ENCODE measurements at regions not wholly inside any gene's neighbourhood (a gene's known extent, or its start where the extent isn't known, plus 50 kb on each side); places are given as distances from the start of the nearest gene placed in this dataset.

DNA sequence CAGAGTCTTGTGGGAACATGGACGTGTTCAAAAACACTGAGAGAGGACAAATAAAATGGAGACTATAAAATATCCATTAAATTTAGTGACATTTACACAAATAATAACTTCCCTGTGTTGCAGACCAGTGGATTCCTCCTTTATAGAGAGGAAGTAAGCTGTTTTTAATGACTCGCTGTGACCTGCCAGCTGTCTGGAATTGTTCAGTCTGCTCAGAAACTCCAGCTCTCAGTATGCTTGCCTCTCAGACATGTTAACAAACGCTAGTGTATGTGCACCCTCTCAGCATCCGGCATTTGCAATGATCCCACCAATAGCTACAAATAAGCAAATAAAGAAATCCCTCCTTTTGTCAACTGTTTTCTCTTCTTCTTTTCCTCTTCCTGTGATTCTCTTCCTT, 158.0 kb upstream of the TCF21 start:
- TF ChIP-seq YY1 (IDR thresholded peaks at IDR 0.05; ENCODE audit: insufficient read depth, insufficient read length) (no peak), SUZ12 (IDR thresholded peaks at IDR 0.05; ENCODE audit: extremely low read depth, insufficient read depth, insufficient read length) (no peak), ZNF274 (IDR thresholded peaks at IDR 0.05; ENCODE audit: low read depth, low read length) (no peak)
- Histone ChIP-seq H3K4me1 (ENCODE audit: insufficient read depth, insufficient read length) (no peaks in the 10 kb centered on the region), H3K4me3 (ENCODE audit: insufficient read length, low read depth) (no peak overlapping the region), H3K27me3 (ENCODE audit: insufficient read depth, insufficient read length) (no peaks in the 10 kb centered on the region), H3K9me3 (ENCODE audit: insufficient read depth, low read length) (peaks cover 8% of the 10 kb centered on the region; the same call in 1 of the 2 replicates), H3K36me3 (ENCODE audit: insufficient read depth, insufficient read length, low read length) (no peaks in the 10 kb centered on the region), H3K9ac (ENCODE audit: insufficient read length, low read depth) (no peak overlapping the region)
- no peak for DNase-seq (ENCODE audit: low read depth, low spot score)

DNA sequence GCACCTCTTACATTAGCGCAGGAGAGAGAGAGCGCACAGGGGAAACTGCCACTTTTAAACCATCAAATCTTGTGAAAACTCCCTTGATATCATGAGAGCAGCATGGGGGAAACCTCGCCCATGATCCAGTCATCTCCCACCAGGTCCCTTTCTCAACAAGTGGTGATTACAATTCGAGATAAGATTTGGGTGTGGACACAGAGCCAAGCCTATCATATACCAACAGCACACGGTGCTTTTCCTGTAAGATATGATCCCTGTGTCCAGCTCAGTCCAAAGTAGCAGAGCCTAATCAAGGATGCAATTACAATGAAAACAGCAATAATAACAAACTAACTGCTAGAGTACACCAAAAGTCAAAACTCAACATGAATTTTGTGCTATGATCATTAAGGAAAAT, 148.7 kb upstream of the TCF21 start:
- Histone ChIP-seq H3K4me1 (ENCODE audit: insufficient read depth, insufficient read length) (no peaks in the 10 kb centered on the region), H3K9me3 (ENCODE audit: insufficient read depth, low read length) (no peaks in the 10 kb centered on the region), H3K36me3 (ENCODE audit: insufficient read depth, insufficient read length, low read length) (no peaks in the 10 kb centered on the region), H3K27me3 (ENCODE audit: insufficient read depth, insufficient read length) (no peaks in the 10 kb centered on the region), H3K9ac (ENCODE audit: insufficient read length, low read depth) (no peak overlapping the region), H3K4me3 (ENCODE audit: insufficient read length, low read depth) (no peak overlapping the region)
- DNase-seq (ENCODE audit: low read depth, low spot score), result no peak
- TF ChIP-seq YY1 (IDR thresholded peaks at IDR 0.05; ENCODE audit: insufficient read depth, insufficient read length), result no peak
- TF ChIP-seq SUZ12 (IDR thresholded peaks at IDR 0.05; ENCODE audit: extremely low read depth, insufficient read depth, insufficient read length), result no peak
- TF ChIP-seq ZNF274 (IDR thresholded peaks at IDR 0.05; ENCODE audit: low read depth, low read length), result no peak

DNA sequence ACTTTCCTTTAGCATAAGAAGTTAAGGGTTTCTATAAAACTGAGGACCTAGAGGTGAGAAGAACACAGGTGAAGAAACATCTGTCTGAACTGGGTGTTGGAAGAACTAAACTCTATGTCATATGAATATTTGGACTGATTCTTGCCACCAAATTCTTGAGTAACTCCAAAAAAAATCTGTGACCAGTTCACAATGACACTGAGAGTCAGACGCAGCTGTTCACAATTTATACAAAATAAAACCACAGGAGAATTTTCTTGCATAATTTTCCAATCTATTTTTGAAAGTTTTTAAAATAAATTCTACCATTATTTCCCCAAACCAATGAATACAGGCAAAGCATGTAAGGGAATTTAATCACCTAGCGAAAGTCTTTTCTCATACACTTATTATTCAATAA, 148.1 kb upstream of the TCF21 start:
- no peaks in the 10 kb centered on the region for H3K36me3 ChIP-seq (ENCODE audit: insufficient read depth, insufficient read length, low read length)

DNA sequence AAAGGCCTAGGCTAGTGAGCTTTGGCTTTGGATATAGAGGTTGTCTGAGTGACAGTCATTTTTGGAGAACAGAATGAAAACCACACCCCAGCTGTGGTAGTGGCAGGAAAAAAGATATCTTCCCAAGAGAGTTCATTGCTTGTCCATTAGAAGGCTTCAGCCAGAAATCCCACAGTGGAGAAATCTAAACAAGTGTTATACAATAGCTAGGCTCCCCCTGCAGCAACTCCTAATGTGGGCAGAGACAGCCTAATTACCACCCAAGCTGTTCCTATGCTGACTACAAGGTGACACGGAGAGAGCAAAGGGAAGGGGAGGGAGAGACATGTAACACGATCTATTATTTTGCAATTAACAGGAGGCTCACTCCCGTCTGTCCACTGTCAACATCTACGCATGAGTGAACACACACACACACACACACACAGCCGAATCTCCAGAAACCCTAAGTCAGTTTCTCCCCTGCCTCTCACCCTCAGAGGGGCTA, 147.5 kb upstream of the TCF21 start:
- Histone ChIP-seq H3K4me1 (ENCODE audit: insufficient read depth, insufficient read length) (no peaks in the 10 kb centered on the region), H3K36me3 (ENCODE audit: insufficient read depth, insufficient read length, low read length) (no peaks in the 10 kb centered on the region), H3K9me3 (ENCODE audit: insufficient read depth, low read length) (no peaks in the 10 kb centered on the region), H3K4me3 (ENCODE audit: insufficient read length, low read depth) (no peak overlapping the region), H3K27me3 (ENCODE audit: insufficient read depth, insufficient read length) (no peaks in the 10 kb centered on the region), H3K9ac (ENCODE audit: insufficient read length, low read depth) (no peak overlapping the region)
- no peak for DNase-seq (ENCODE audit: low read depth, low spot score)
- no peak for TF ChIP-seq YY1 (IDR thresholded peaks at IDR 0.05; ENCODE audit: insufficient read depth, insufficient read length)
- no peak for TF ChIP-seq ZNF274 (IDR thresholded peaks at IDR 0.05; ENCODE audit: low read depth, low read length)
- no peak for TF ChIP-seq SUZ12 (IDR thresholded peaks at IDR 0.05; ENCODE audit: extremely low read depth, insufficient read depth, insufficient read length)

More for the DNA sequence above, 148.1 kb upstream of the TCF21 start:
- no peaks in the 10 kb centered on the region for H3K27me3 ChIP-seq (ENCODE audit: insufficient read depth, insufficient read length)
- H3K4me3 ChIP-seq (ENCODE audit: insufficient read length, low read depth), result no peak overlapping the region
- H3K4me1 ChIP-seq (ENCODE audit: insufficient read depth, insufficient read length), result no peaks in the 10 kb centered on the region
- H3K9ac ChIP-seq (ENCODE audit: insufficient read length, low read depth), result no peak overlapping the region
- no peaks in the 10 kb centered on the region for H3K9me3 ChIP-seq (ENCODE audit: insufficient read depth, low read length)
- no peak for TF ChIP-seq YY1 (IDR thresholded peaks at IDR 0.05; ENCODE audit: insufficient read depth, insufficient read length)
- TF ChIP-seq SUZ12 (IDR thresholded peaks at IDR 0.05; ENCODE audit: extremely low read depth, insufficient read depth, insufficient read length), result no peak
- no peak for TF ChIP-seq ZNF274 (IDR thresholded peaks at IDR 0.05; ENCODE audit: low read depth, low read length)
- DNase-seq (ENCODE audit: low read depth, low spot score), result no peak

DNA sequence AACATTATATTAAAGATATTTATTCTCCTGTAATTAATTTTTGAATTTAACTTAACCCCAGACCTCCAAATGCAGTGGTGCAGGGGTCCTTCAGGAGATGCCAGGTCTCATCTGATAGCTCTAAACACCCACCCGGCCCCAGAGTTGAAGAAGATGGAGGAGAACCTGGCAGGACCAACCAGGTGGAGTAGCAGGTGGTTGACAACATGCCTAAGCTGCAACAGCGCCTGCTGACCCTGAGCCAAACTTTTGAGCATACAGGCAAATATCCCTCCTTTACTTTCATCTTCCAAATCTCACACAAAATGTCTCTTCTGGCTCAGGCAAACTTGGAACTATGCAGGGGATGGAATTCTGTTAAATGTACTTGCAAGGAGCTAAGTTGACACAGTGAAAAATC, 145.3 kb upstream of the TCF21 start:
- no peaks in the 10 kb centered on the region for H3K4me1 ChIP-seq (ENCODE audit: insufficient read depth, insufficient read length)
- H3K9me3 ChIP-seq (ENCODE audit: insufficient read depth, low read length), result no peaks in the 10 kb centered on the region
- H3K27me3 ChIP-seq (ENCODE audit: insufficient read depth, insufficient read length), result no peaks in the 10 kb centered on the region
- TF ChIP-seq SUZ12 (IDR thresholded peaks at IDR 0.05; ENCODE audit: extremely low read depth, insufficient read depth, insufficient read length) (no peak), YY1 (IDR thresholded peaks at IDR 0.05; ENCODE audit: insufficient read depth, insufficient read length) (no peak), ZNF274 (IDR thresholded peaks at IDR 0.05; ENCODE audit: low read depth, low read length) (no peak)
- H3K9ac ChIP-seq (ENCODE audit: insufficient read length, low read depth), result no peak overlapping the region
- H3K4me3 ChIP-seq (ENCODE audit: insufficient read length, low read depth), result no peak overlapping the region
- no peak for DNase-seq (ENCODE audit: low read depth, low spot score)
- H3K36me3 ChIP-seq (ENCODE audit: insufficient read depth, insufficient read length, low read length), result no peaks in the 10 kb centered on the region

DNA sequence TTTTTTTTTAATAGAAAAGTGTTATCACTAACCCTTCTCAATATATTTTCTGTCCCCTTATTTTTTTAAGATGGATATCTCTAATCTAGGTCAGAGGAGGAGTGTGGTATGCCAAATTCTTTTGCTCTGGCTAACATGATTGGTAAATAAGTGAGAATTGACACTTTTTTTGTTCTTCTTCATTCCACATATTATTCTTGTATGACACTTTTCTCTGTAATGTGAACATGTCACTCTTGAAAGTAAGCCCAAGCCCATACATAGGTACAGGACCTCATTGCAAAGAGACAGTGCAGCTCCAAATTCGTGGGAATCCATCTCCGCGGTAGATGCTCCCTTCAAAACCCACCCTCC, 142.5 kb upstream of the TCF21 start:
- Histone ChIP-seq H3K9me3 (ENCODE audit: insufficient read depth, low read length) (no peaks in the 10 kb centered on the region), H3K9ac (ENCODE audit: insufficient read length, low read depth) (no peak overlapping the region), H3K27me3 (ENCODE audit: insufficient read depth, insufficient read length) (no peaks in the 10 kb centered on the region), H3K36me3 (ENCODE audit: insufficient read depth, insufficient read length, low read length) (no peaks in the 10 kb centered on the region), H3K4me1 (ENCODE audit: insufficient read depth, insufficient read length) (no peaks in the 10 kb centered on the region), H3K4me3 (ENCODE audit: insufficient read length, low read depth) (no peak overlapping the region)
- TF ChIP-seq YY1 (IDR thresholded peaks at IDR 0.05; ENCODE audit: insufficient read depth, insufficient read length) (no peak), ZNF274 (IDR thresholded peaks at IDR 0.05; ENCODE audit: low read depth, low read length) (no peak), SUZ12 (IDR thresholded peaks at IDR 0.05; ENCODE audit: extremely low read depth, insufficient read depth, insufficient read length) (no peak)
- no peak for DNase-seq (ENCODE audit: low read depth, low spot score)

DNA sequence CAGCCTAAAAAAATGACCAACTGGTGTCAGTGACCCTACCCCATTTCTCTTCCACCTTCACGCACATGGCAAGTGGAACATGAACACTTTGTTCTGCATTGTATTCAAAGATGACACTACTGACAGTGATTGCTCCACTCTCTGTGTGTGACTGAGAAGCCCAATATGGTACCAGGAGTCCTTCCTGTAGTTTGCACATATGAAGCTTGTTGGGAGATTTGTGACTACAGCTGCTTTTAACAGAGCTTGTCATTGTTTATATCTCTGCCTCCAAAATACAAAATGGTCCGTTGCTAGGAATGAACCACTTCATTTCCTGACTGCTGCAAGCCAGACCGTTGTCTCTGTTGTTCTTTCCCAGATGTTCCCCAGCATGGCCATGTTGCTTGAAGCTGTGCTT, 140.3 kb upstream of the TCF21 start:
- no peak for DNase-seq (ENCODE audit: low read depth, low spot score)
- Histone ChIP-seq H3K36me3 (ENCODE audit: insufficient read depth, insufficient read length, low read length) (no peaks in the 10 kb centered on the region), H3K4me1 (ENCODE audit: insufficient read depth, insufficient read length) (no peaks in the 10 kb centered on the region), H3K4me3 (ENCODE audit: insufficient read length, low read depth) (no peak overlapping the region), H3K27me3 (ENCODE audit: insufficient read depth, insufficient read length) (no peaks in the 10 kb centered on the region), H3K9ac (ENCODE audit: insufficient read length, low read depth) (no peak overlapping the region), H3K9me3 (ENCODE audit: insufficient read depth, low read length) (no peaks in the 10 kb centered on the region)
- TF ChIP-seq ZNF274 (IDR thresholded peaks at IDR 0.05; ENCODE audit: low read depth, low read length) (no peak), YY1 (IDR thresholded peaks at IDR 0.05; ENCODE audit: insufficient read depth, insufficient read length) (no peak)

DNA sequence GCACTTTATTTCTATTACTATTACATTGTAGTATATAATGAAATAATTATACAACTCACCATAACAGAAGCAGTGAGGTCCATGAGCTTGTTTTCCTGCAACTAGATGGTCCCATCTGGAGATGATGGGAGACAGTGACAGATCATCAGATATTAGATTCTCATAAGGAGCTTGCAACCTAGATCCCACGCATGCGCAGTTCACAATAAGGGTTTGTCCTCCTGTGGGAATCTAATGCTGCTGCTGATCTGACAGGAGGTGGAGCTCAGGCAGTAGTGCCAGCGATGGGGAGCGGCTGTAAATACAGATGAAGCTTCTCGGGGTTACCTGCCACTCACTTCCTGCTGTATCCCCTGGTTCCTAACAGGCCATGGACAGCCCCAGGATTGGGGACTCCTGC, 139.5 kb upstream of the TCF21 start:
- DNase-seq (ENCODE audit: low read depth, low spot score), result no peak
- no peaks in the 10 kb centered on the region for H3K27me3 ChIP-seq (ENCODE audit: insufficient read depth, insufficient read length)
- H3K4me3 ChIP-seq (ENCODE audit: insufficient read length, low read depth), result no peak overlapping the region
- no peaks in the 10 kb centered on the region for H3K9me3 ChIP-seq (ENCODE audit: insufficient read depth, low read length)
- H3K9ac ChIP-seq (ENCODE audit: insufficient read length, low read depth), result no peak overlapping the region
- no peaks in the 10 kb centered on the region for H3K36me3 ChIP-seq (ENCODE audit: insufficient read depth, insufficient read length, low read length)
- TF ChIP-seq ZNF274 (IDR thresholded peaks at IDR 0.05; ENCODE audit: low read depth, low read length), result no peak
- H3K4me1 ChIP-seq (ENCODE audit: insufficient read depth, insufficient read length), result no peaks in the 10 kb centered on the region
